Mesendoderm (in vitro differentiated cells): ENCODE measurements at regions not wholly inside any gene's neighbourhood (a gene's known extent, or its start where the extent isn't known, plus 50 kb on each side); places are given as distances from the start of the nearest gene placed in this dataset.

Experiments used
- DNase-seq: peaks from one replicate; pipeline ENCODE4 v3.0.0; 2013
- H2AK5ac ChIP-seq: 2 replicates; pipeline ENCODE4 v1.6.1; 2013; ENCODE audit warnings: low read length, inconsistent platforms
- H2BK120ac ChIP-seq: 2 replicates; pipeline ENCODE4 v1.6.1; 2013; ENCODE audit warnings: low read depth, mild to moderate bottlenecking, low read length, moderate library complexity, mixed read lengths
- H2BK15ac ChIP-seq: replicated peaks from 2 replicates; pipeline ENCODE4 v1.6.1; 2013; ENCODE audit warnings: low read depth, mild to moderate bottlenecking, moderate library complexity
- H2BK5ac ChIP-seq: 2 replicates; pipeline ENCODE4 v1.6.1; 2013; ENCODE audit warnings: low read length, inconsistent platforms
- H3K18ac ChIP-seq: 2 replicates; pipeline ENCODE4 v1.6.1; 2013; ENCODE audit warnings: mild to moderate bottlenecking, low read length, mixed read lengths
- H3K23ac ChIP-seq: one replicate; pipeline ENCODE4 v1.6.1; 2013; ENCODE audit warnings: low read length
- H3K27ac ChIP-seq: 2 replicates; pipeline ENCODE4 v1.5.1; 2013; ENCODE audit warnings: low read depth, mild to moderate bottlenecking, inconsistent platforms, low read length, moderate library complexity
- H3K27me3 ChIP-seq: 2 replicates; pipeline ENCODE4 v1.6.1; 2013; ENCODE audit warnings: low read length, control low read depth, mild to moderate bottlenecking, inconsistent platforms; ENCODE audit not compliant: insufficient read depth, poor library complexity
- H3K36me3 ChIP-seq: 2 replicates; pipeline ENCODE4 v1.6.1; 2013; ENCODE audit warnings: low read length, inconsistent platforms; ENCODE audit not compliant: control insufficient read depth, insufficient read depth
- H3K4ac ChIP-seq: one replicate; pipeline ENCODE4 v1.6.1; 2013; ENCODE audit warnings: low read depth, mild to moderate bottlenecking, low read length, moderate library complexity
- H3K4me1 ChIP-seq: 2 replicates; pipeline ENCODE4 v1.6.1; 2013; ENCODE audit warnings: low read depth, low read length, inconsistent platforms; ENCODE audit not compliant: control insufficient read depth
- H3K4me2 ChIP-seq: 2 replicates; pipeline ENCODE4 v1.6.1; 2013; ENCODE audit warnings: low read length
- H3K4me3 ChIP-seq: 2 replicates; pipeline ENCODE4 v1.5.1; 2013; ENCODE audit warnings: mild to moderate bottlenecking, low read length
- H3K56ac ChIP-seq: one replicate; pipeline ENCODE4 v1.6.1; 2013; ENCODE audit warnings: low read length
- H3K79me1 ChIP-seq: 2 replicates; pipeline ENCODE4 v1.6.1; 2013; ENCODE audit warnings: low read length, inconsistent platforms
- H3K79me2 ChIP-seq: 2 replicates; pipeline ENCODE4 v1.6.1; 2013; ENCODE audit warnings: mild to moderate bottlenecking, low read length; ENCODE audit not compliant: control insufficient read depth, insufficient read depth
- H3K9ac ChIP-seq: 2 replicates; pipeline ENCODE4 v1.6.1; 2013; ENCODE audit warnings: low read length, inconsistent platforms
- H4K5ac ChIP-seq: one replicate; pipeline ENCODE4 v1.6.1; 2013; ENCODE audit warnings: low read length
- H4K8ac ChIP-seq: one replicate; pipeline ENCODE4 v1.6.1; 2013; ENCODE audit warnings: low read depth, mild to moderate bottlenecking, control low read depth, low read length, moderate library complexity
- WGBS: extraction: QIAGEN DNeasy Blood & Tissue Kit; methylation state at CpG from one replicate; pipeline ENCODE4 v1.1.7; 2013; ENCODE audit warnings: low lambda C conversion rate, missing lambda C conversion rate; ENCODE audit not compliant: insufficient coverage; ENCODE audit errors: extremely low coverage; 5-methylcytosine and 5-hydroxymethylcytosine counted together

DNA sequence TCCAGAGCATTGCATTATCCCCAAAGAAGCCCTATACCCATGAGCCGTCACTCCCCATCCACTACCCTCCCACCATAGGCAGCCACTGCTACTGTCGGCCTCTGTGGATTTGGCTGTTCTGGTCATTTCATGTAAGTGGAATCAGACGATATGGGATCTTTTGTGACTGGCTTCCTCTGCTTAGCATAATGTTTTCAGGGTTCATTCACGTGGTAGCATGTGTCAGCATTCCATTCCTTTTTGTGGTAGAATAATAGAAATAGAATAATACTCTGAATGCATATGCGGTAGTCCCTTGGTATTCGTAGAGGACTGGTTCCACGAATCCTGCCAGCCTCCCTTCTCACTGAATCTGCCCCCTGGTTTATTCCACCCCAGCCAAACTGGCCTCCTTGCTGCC, 402.6 kb upstream of the SULF2 start:
- Histone ChIP-seq H2AK5ac (peak overlapping the region; percentile 18), H3K18ac (no peak overlapping the region), H3K27me3 (no peaks in the 10 kb centered on the region), H3K36me3 (no peaks in the 10 kb centered on the region), H3K4me1 (peaks cover 9% of the 10 kb centered on the region), H2BK120ac (no peak overlapping the region), H3K56ac (no peak overlapping the region), H4K8ac (no peak overlapping the region), H4K5ac (no peak overlapping the region), H3K23ac (no peak overlapping the region), H3K9ac (no peak overlapping the region), H2BK15ac (no peak overlapping the region), H3K4ac (no peak overlapping the region), H3K4me2 (no peak overlapping the region), H3K79me1 (no peaks in the 10 kb centered on the region), H3K79me2 (no peaks in the 10 kb centered on the region), H3K4me3 (no peak overlapping the region), H2BK5ac (peak overlapping the region; percentile 19), H3K27ac (no peak overlapping the region)
- no CpG with 5 or more reads among the region's 7 CpGs for WGBS
- DNase-seq, result no peak

GRCh38 chr20:48186915-48187314, 401.6 kb upstream of the SULF2 start:
- no peak overlapping the region for H3K23ac ChIP-seq
- no peak overlapping the region for H3K27ac ChIP-seq
- H3K36me3 ChIP-seq, result no peaks in the 10 kb centered on the region
- H3K4ac ChIP-seq, result no peak overlapping the region
- no peak overlapping the region for H4K5ac ChIP-seq
- peak; percentile 80 for DNase-seq
- H2BK120ac ChIP-seq, result no peak overlapping the region
- peak overlapping the region; percentile 60 for H3K56ac ChIP-seq
- H2BK5ac ChIP-seq, result peak overlapping the region; percentile 9
- no peaks in the 10 kb centered on the region for H3K79me2 ChIP-seq
- H2BK15ac ChIP-seq, result no peak overlapping the region
- H3K4me2 ChIP-seq, result no peak overlapping the region
- no CpG with 5 or more reads among the region's 7 CpGs for WGBS
- H3K4me3 ChIP-seq, result no peak overlapping the region
- peaks cover 9% of the 10 kb centered on the region for H3K4me1 ChIP-seq
- no peak overlapping the region for H2AK5ac ChIP-seq
- no peaks in the 10 kb centered on the region for H3K27me3 ChIP-seq
- H3K79me1 ChIP-seq, result no peaks in the 10 kb centered on the region
- H3K18ac ChIP-seq, result no peak overlapping the region
- no peak overlapping the region for H3K9ac ChIP-seq
- no peak overlapping the region for H4K8ac ChIP-seq

DNA sequence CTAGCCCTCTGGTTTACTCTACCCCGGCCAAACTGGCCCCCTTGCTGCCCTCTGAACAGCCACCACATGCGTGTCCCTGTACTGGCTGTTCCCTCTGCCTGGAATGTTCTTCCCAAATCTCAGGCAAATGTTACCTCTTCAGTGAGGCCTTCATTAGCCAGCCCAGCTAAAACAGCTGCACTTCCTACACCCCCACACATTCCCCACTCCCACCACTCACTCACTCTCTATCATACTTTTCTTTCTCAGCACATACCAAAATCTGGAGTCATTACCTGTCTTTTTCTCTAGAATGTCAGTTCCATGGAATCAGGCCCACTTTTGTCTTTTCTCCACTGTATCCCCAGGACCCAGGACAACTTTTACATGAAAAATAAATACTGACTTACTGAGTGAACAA, 401.2 kb upstream of the SULF2 start:
- peak overlapping the region; percentile 19 for H3K18ac ChIP-seq
- no peak overlapping the region for H3K4ac ChIP-seq
- no peak overlapping the region for H3K9ac ChIP-seq
- no peaks in the 10 kb centered on the region for H3K79me1 ChIP-seq
- peak overlapping the region; percentile 40 for H2BK5ac ChIP-seq
- H2BK15ac ChIP-seq, result no peak overlapping the region
- no peaks in the 10 kb centered on the region for H3K27me3 ChIP-seq
- no peak overlapping the region for H2AK5ac ChIP-seq
- H3K4me3 ChIP-seq, result no peak overlapping the region
- no peaks in the 10 kb centered on the region for H3K36me3 ChIP-seq
- H3K56ac ChIP-seq, result no peak overlapping the region
- H3K4me1 ChIP-seq, result peaks cover 7% of the 10 kb centered on the region
- H4K5ac ChIP-seq, result no peak overlapping the region
- WGBS, result no CpG with 5 or more reads among the region's 2 CpGs
- H4K8ac ChIP-seq, result no peak overlapping the region
- DNase-seq, result no peak
- H2BK120ac ChIP-seq, result peak overlapping the region; percentile 5
- no peak overlapping the region for H3K23ac ChIP-seq
- H3K4me2 ChIP-seq, result no peak overlapping the region
- H3K27ac ChIP-seq, result peak overlapping the region; percentile 4
- no peaks in the 10 kb centered on the region for H3K79me2 ChIP-seq

DNA sequence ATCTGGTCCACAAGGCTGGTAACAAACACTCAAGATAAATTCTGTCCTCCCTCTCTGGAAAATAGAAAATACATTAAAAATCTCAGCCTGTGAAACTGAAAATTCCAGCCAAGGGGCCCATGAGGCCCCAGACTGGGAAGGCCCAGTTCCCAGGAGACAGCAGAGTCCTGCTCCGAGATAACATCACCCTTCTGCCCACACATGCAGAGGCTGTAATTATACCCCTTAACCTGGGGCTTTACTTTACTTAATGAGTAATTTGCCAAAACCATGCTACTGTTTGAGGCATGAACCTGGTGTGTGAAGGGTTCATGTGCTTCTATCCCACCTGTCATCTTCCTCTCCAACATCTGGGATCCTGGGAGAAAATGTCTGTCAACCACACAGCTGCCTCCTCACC, 398.9 kb upstream of the SULF2 start:
- Histone ChIP-seq H4K5ac (no peak overlapping the region), H3K56ac (no peak overlapping the region), H3K18ac (no peak overlapping the region), H3K4me3 (no peak overlapping the region), H4K8ac (no peak overlapping the region), H3K79me1 (no peaks in the 10 kb centered on the region), H3K79me2 (no peaks in the 10 kb centered on the region), H3K4me2 (no peak overlapping the region), H3K23ac (no peak overlapping the region), H2BK15ac (no peak overlapping the region), H3K27me3 (no peaks in the 10 kb centered on the region), H2BK120ac (no peak overlapping the region), H3K4me1 (peaks cover 6% of the 10 kb centered on the region), H3K9ac (no peak overlapping the region), H3K4ac (no peak overlapping the region), H2BK5ac (no peak overlapping the region), H3K27ac (no peak overlapping the region), H3K36me3 (no peaks in the 10 kb centered on the region), H2AK5ac (peak overlapping the region; percentile 18)
- no CpG with 5 or more reads among the region's 1 CpG for WGBS
- no peak for DNase-seq

DNA sequence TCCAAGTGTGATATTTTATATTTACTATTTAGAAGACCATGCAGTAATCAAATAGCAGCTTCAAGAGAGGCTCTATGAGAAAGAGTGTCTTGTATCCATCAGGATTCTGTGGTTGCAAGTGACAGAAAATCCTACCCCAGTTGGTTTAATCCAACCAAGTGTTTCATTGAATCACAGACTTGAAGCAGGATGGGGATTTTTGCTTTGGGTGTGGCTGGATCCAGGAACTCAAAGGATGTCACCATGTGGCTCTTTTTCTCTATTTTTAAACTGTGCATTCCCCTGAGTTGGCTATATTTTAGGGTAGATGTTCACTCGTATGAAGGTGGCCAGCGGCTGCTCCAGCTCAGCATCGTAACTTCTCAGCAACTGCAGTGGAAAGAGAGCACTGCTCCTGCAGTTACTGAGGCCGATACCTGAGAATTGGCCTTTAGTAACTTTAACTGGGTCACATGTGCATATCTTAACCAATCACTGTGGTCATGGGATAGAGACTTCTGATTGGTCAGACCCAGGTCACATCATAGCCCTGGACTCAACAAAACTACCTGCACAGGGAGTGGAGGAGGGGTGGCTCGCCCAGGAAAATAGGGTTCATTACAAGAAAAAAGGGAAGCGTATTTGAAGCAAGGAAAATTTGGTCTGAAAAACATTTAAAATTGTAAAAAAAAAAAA, 396.1 kb upstream of the SULF2 start:
- Histone ChIP-seq H2BK5ac (no peak overlapping the region), H4K5ac (no peak overlapping the region), H3K36me3 (no peaks in the 10 kb centered on the region), H3K9ac (no peak overlapping the region), H2BK120ac (no peak overlapping the region), H3K27me3 (no peaks in the 10 kb centered on the region), H3K4ac (no peak overlapping the region), H4K8ac (no peak overlapping the region), H2BK15ac (no peak overlapping the region), H3K56ac (no peak overlapping the region), H3K27ac (no peak overlapping the region), H3K4me2 (no peak overlapping the region), H3K79me1 (no peaks in the 10 kb centered on the region), H3K18ac (no peak overlapping the region), H3K4me1 (peaks cover under 1% of the 10 kb centered on the region), H3K4me3 (no peak overlapping the region), H2AK5ac (no peak overlapping the region), H3K23ac (no peak overlapping the region), H3K79me2 (no peaks in the 10 kb centered on the region)
- DNase-seq, result no peak
- no CpG with 5 or more reads among the region's 6 CpGs for WGBS

DNA sequence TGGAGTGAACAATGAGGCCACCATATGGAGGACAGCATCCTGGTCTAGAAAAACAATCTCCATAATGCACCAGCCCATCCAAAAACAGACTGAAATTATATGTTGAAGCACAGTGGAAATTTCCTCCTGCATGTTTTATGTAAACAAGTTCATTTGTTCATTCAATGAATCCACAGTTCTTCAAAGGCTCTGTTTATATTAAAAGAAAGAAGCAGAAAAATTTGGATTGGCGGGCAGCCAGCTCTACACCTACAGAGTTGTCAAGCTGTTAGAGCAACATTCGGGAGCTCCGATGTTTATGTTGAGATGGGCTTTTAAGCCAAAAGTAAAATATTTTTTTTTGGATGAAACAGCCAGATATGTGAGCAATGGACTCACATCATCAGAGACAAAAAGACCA, 395.3 kb upstream of the SULF2 start:
- Histone ChIP-seq H2AK5ac (no peak overlapping the region), H3K4ac (no peak overlapping the region), H3K9ac (no peak overlapping the region), H3K79me1 (no peaks in the 10 kb centered on the region), H3K79me2 (no peaks in the 10 kb centered on the region), H3K4me3 (no peak overlapping the region), H4K5ac (no peak overlapping the region), H3K36me3 (no peaks in the 10 kb centered on the region), H3K23ac (no peak overlapping the region), H3K56ac (no peak overlapping the region), H3K27ac (no peak overlapping the region), H2BK120ac (no peak overlapping the region), H3K18ac (no peak overlapping the region), H4K8ac (no peak overlapping the region), H3K4me2 (no peak overlapping the region), H2BK5ac (no peak overlapping the region), H3K4me1 (no peaks in the 10 kb centered on the region), H3K27me3 (no peaks in the 10 kb centered on the region), H2BK15ac (no peak overlapping the region)
- no CpG with 5 or more reads among the region's 3 CpGs for WGBS
- no peak for DNase-seq
